Smooth muscle cell of the brain vasculature (primary cell): ENCODE measurements at regions not wholly inside any gene's neighbourhood (a gene's known extent, or its start where the extent isn't known, plus 50 kb on each side); places are given as distances from the start of the nearest gene placed in this dataset.

Experiments
- DNase-seq: peaks from one replicate; pipeline ENCODE4 v3.0.0-alpha.2; 2012; ENCODE audit warnings: low read depth, low spot score

- DNase-seq = no peak
These were observed 1193.7 kb upstream of the CDH18 start for GRCh38 chr5:21181609-21182125.

GRCh38 chr5:21173526-21173925 is 1185.5 kb upstream of the CDH18 start:
- DNase-seq = no peak

GRCh38 chr5:21173036-21173435 is 1185.0 kb upstream of the CDH18 start:
- DNase-seq = no peak

- no peak for DNase-seq
These were observed 1183.0 kb upstream of the CDH18 start for GRCh38 chr5:21171038-21171437.

- no peak for DNase-seq
These were observed 1180.6 kb upstream of the CDH18 start for GRCh38 chr5:21168557-21168956.

- no peak for DNase-seq
These were observed 1177.3 kb upstream of the CDH18 start for GRCh38 chr5:21165344-21165743.

- no peak for DNase-seq
These were observed 1176.4 kb upstream of the CDH18 start for GRCh38 chr5:21164425-21164824.

GRCh38 chr5:21159510-21160059 is 1171.6 kb upstream of the CDH18 start:
- no peak for DNase-seq

GRCh38 chr5:21154526-21154925 is 1166.5 kb upstream of the CDH18 start:
- DNase-seq = no peak

- peak; percentile 20 for DNase-seq
These were observed 1164.6 kb upstream of the CDH18 start for GRCh38 chr5:21152611-21153010.

GRCh38 chr5:21145376-21145775 is 1157.4 kb upstream of the CDH18 start:
- no peak for DNase-seq

GRCh38 chr5:21143686-21144085 is 1155.7 kb upstream of the CDH18 start:
- no peak for DNase-seq

- DNase-seq = no peak
These were observed 1154.8 kb upstream of the CDH18 start for GRCh38 chr5:21142791-21143190.

- no peak for DNase-seq
These were observed 1153.0 kb upstream of the CDH18 start for GRCh38 chr5:21140987-21141386.

- DNase-seq = no peak
These were observed 1138.2 kb upstream of the CDH18 start for GRCh38 chr5:21126236-21126635.

GRCh38 chr5:21125238-21125983 is 1137.4 kb upstream of the CDH18 start:
- DNase-seq = no peak

GRCh38 chr5:21121213-21121612 is 1133.2 kb upstream of the CDH18 start:
- no peak for DNase-seq

- no peak for DNase-seq
These were observed 1109.7 kb upstream of the CDH18 start for GRCh38 chr5:21097661-21098060.

- DNase-seq = no peak
These were observed 1106.6 kb upstream of the CDH18 start for GRCh38 chr5:21094619-21095018.

GRCh38 chr5:21087766-21088165 is 1099.8 kb upstream of the CDH18 start:
- no peak for DNase-seq

- no peak for DNase-seq
These were observed 1097.8 kb upstream of the CDH18 start for GRCh38 chr5:21085791-21086190.

- no peak for DNase-seq
These were observed 1084.0 kb upstream of the CDH18 start for GRCh38 chr5:21071986-21072385.

- no peak for DNase-seq
These were observed 1083.4 kb upstream of the CDH18 start for GRCh38 chr5:21071421-21071820.
